AML-193 (cell line): ENCODE measurements at regions not wholly inside any gene's neighbourhood (a gene's known extent, or its start where the extent isn't known, plus 50 kb on each side); places are given as distances from the start of the nearest gene placed in this dataset.

Experiments used
- DNase-seq, 2 experiments: peaks; one replicate each; lab custom pipeline; 2025; lab: John Stamatoyannopoulos, UW

- DNase-seq: no peak
These were observed 115.6 kb downstream of the MN1 start for GRCh38 chr22:27685970-27686369.

GRCh38 chr22:27686534-27686933 lies 115.0 kb downstream of the MN1 start:
- DNase-seq: no peak

GRCh38 chr22:27687984-27688545 lies 113.5 kb downstream of the MN1 start:
- no peak for DNase-seq

GRCh38 chr22:27689664-27690063 lies 111.9 kb downstream of the MN1 start:
- DNase-seq: no peak

GRCh38 chr22:27690599-27690998 lies 111.0 kb downstream of the MN1 start:
- no peak for DNase-seq

- DNase-seq: no peak
These were observed 109.3 kb downstream of the MN1 start for GRCh38 chr22:27692243-27692642.

GRCh38 chr22:27695925-27696324 lies 105.6 kb downstream of the MN1 start:
- DNase-seq: no peak

GRCh38 chr22:27697888-27698287 lies 103.7 kb downstream of the MN1 start:
- no peak for DNase-seq
